ENCODE measurements at regions not wholly inside any gene's neighbourhood (a gene's known extent, or its start where the extent isn't known, plus 50 kb on each side); places are given as distances from the start of the nearest gene placed in this dataset.

- POLR2A ChIA-PET, result no interaction called here
- DNase-seq (ENCODE audit: extremely low spot score), result no peak
- TF ChIP-seq CTCF (IDR thresholded peaks at IDR 0.05; ENCODE audit: control extremely low read depth, extremely low read depth, low read depth, missing control alignments), result no peak
- CTCF ChIA-PET, result interaction anchor here (0.9 to 3.5 kb wide), 3 partner anchors 9 to 29 kb away, joined by 3 to 18 read pairs (median 4); no protein-coding TSS in a partner anchor
Observed at GRCh38 chr13:75231235-75231634, 250.7 kb downstream of the TBC1D4 start.

- TF ChIP-seq CTCF (IDR thresholded peaks at IDR 0.05; ENCODE audit: control extremely low read depth, extremely low read depth, low read depth, missing control alignments), result no peak
- ChIA-PET CTCF (interaction anchor here (2.6 kb wide), 1 partner anchor 7 kb away, joined by 22 read pairs; no protein-coding TSS in a partner anchor), POLR2A (no interaction called here)
- DNase-seq (ENCODE audit: extremely low spot score), result no peak
Observed at GRCh38 chr13:75226733-75227435, 255.1 kb downstream of the TBC1D4 start.

GRCh38 chr13:75226092-75226491 is 255.9 kb downstream of the TBC1D4 start:
- no peak for TF ChIP-seq CTCF (IDR thresholded peaks at IDR 0.05; ENCODE audit: control extremely low read depth, extremely low read depth, low read depth, missing control alignments)
- CTCF ChIA-PET, result no interaction called here
- DNase-seq (ENCODE audit: extremely low spot score), result no peak
- POLR2A ChIA-PET, result no interaction called here

- ChIA-PET CTCF (no interaction called here), POLR2A (no interaction called here)
- no peak for DNase-seq (ENCODE audit: extremely low spot score)
- no peak for TF ChIP-seq CTCF (IDR thresholded peaks at IDR 0.05; ENCODE audit: control extremely low read depth, extremely low read depth, low read depth, missing control alignments)
Observed at GRCh38 chr13:75225288-75226032, 256.5 kb downstream of the TBC1D4 start.

GRCh38 chr13:75224053-75224742 is 257.8 kb downstream of the TBC1D4 start:
- TF ChIP-seq CTCF (IDR thresholded peaks at IDR 0.05; ENCODE audit: control extremely low read depth, extremely low read depth, low read depth, missing control alignments), result no peak
- DNase-seq (ENCODE audit: extremely low spot score), result no peak
- ChIA-PET CTCF (no interaction called here), POLR2A (no interaction called here)

GRCh38 chr13:75222031-75222430 is 259.9 kb downstream of the TBC1D4 start:
- DNase-seq (ENCODE audit: extremely low spot score), result no peak
- TF ChIP-seq CTCF (IDR thresholded peaks at IDR 0.05; ENCODE audit: control extremely low read depth, extremely low read depth, low read depth, missing control alignments), result no peak
- ChIA-PET CTCF (interaction anchor here (0.9 to 1.3 kb wide), 3 partner anchors 9 to 101 kb away, joined by 3 to 4 read pairs (median 4); no protein-coding TSS in a partner anchor), POLR2A (no interaction called here)

All from GM10248 (cell line).